Prostate gland (tissue), 2 donors: ENCODE measurements at regions not wholly inside any gene's neighbourhood (a gene's known extent, or its start where the extent isn't known, plus 50 kb on each side); places are given as distances from the start of the nearest gene placed in this dataset.

Experiments
- POLR2A ChIP-seq: fragments of 450-650 bp; IDR thresholded peaks from one replicate; pipeline ENCODE4 v1.6.1; 2016; ENCODE audit warnings: antibody characterized with exemption, mild to moderate bottlenecking
- TF ChIP-seq, protein P1 (sequence below), 4 experiments: fragments of 200-600 bp in 2 of 4; fragments of 450-650 bp in 2 of 4; sonication (generic) in 2 of 4; IDR thresholded peaks; 1 replicate in 3 of 4; 2 replicates in 1 of 4; pipeline ENCODE4 v1.5.1; 2016 to 2019; ENCODE audit warnings: antibody characterized with exemption in 4 of 4, mild to moderate bottlenecking in 2 of 4, moderate library complexity in 2 of 4

DNA sequence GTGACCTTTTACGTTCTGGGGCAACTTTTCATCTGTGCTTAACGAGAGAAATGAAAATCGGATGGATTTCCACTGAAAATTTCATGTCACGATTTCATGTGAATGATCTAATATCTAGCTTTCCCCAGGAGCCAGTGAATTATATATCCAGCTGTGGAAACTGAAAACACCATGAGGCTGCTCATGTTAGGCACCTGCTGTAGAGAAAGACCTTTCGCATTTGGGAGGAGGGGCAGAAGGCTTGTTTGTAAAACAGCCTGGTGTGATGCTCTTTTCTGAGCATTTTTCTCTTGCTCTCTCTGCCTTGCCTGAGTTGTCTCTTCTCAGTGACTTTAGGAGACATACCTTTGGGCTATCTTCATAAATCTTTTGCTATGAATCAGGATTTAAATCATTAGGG, 84.6 kb upstream of the CYP1B1 start:
- no peak for TF ChIP-seq POLR2A
- TF ChIP-seq, protein P1, sequence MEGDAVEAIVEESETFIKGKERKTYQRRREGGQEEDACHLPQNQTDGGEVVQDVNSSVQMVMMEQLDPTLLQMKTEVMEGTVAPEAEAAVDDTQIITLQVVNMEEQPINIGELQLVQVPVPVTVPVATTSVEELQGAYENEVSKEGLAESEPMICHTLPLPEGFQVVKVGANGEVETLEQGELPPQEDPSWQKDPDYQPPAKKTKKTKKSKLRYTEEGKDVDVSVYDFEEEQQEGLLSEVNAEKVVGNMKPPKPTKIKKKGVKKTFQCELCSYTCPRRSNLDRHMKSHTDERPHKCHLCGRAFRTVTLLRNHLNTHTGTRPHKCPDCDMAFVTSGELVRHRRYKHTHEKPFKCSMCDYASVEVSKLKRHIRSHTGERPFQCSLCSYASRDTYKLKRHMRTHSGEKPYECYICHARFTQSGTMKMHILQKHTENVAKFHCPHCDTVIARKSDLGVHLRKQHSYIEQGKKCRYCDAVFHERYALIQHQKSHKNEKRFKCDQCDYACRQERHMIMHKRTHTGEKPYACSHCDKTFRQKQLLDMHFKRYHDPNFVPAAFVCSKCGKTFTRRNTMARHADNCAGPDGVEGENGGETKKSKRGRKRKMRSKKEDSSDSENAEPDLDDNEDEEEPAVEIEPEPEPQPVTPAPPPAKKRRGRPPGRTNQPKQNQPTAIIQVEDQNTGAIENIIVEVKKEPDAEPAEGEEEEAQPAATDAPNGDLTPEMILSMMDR (IDR thresholded peaks at IDR 0.05), result no peak
